Lower leg skin (tissue), 3 donors: ENCODE measurements at regions not wholly inside any gene's neighbourhood (a gene's known extent, or its start where the extent isn't known, plus 50 kb on each side); places are given as distances from the start of the nearest gene placed in this dataset.

Source experiments
- POLR2A ChIP-seq, 2 donors: fragments of 450-650 bp; IDR thresholded peaks; one replicate each; pipeline ENCODE4 v1.6.1; 2016 to 2017; ENCODE audit warnings: antibody characterized with exemption in 2 of 2, mild to moderate bottlenecking in 1 of 2, moderate library complexity in 1 of 2
- TF ChIP-seq, protein P1 (sequence below), 3 donors: fragments of 450-650 bp; IDR thresholded peaks; one replicate each; pipeline ENCODE4 v1.5.1; 2016; ENCODE audit warnings: antibody characterized with exemption in 3 of 3, mild to moderate bottlenecking in 3 of 3, moderate library complexity in 2 of 3

DNA sequence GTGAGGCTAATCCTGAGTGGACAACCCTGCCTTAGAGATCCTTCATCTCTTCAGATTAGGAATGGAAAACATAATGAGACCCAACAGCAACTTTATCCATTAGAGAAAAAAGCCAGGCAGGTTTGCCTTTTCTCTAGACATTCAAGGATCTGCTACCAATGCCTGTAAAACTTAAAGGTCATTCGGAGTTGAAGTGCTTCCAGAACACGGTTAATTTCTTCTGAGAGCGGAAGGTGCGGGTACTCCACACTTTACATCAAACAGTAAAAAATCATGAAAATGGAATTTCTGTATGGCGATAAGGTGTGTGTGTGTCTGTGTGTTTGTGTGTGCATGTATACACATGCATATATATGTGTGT, 65.2 kb upstream of the PRKACB start:
- TF ChIP-seq, protein P1, sequence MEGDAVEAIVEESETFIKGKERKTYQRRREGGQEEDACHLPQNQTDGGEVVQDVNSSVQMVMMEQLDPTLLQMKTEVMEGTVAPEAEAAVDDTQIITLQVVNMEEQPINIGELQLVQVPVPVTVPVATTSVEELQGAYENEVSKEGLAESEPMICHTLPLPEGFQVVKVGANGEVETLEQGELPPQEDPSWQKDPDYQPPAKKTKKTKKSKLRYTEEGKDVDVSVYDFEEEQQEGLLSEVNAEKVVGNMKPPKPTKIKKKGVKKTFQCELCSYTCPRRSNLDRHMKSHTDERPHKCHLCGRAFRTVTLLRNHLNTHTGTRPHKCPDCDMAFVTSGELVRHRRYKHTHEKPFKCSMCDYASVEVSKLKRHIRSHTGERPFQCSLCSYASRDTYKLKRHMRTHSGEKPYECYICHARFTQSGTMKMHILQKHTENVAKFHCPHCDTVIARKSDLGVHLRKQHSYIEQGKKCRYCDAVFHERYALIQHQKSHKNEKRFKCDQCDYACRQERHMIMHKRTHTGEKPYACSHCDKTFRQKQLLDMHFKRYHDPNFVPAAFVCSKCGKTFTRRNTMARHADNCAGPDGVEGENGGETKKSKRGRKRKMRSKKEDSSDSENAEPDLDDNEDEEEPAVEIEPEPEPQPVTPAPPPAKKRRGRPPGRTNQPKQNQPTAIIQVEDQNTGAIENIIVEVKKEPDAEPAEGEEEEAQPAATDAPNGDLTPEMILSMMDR (IDR thresholded peaks at IDR 0.05): no peak
- no peak for TF ChIP-seq POLR2A (IDR thresholded peaks at IDR 0.05)
